Midbrain (tissue), 1 donor: ENCODE measurements at regions not wholly inside any gene's neighbourhood (a gene's known extent, or its start where the extent isn't known, plus 50 kb on each side); places are given as distances from the start of the nearest gene placed in this dataset.
"Not testable (repeated sequence)": the region's sequence is repeated elsewhere in the genome, so short reads cannot be mapped to it uniquely, and the experiment has no call there.

Experiments used
- DNase-seq: peaks from one replicate; lab custom pipeline; 2025; lab: John Stamatoyannopoulos, UW

GRCh38 chr3:187999821-188000220 lies 154.1 kb upstream of the LPP start:
- no peak for DNase-seq

- DNase-seq = no peak
These were observed 153.5 kb upstream of the LPP start for GRCh38 chr3:188000361-188000861.

- DNase-seq = no peak
These were observed 152.9 kb upstream of the LPP start for GRCh38 chr3:188001093-188001492.

GRCh38 chr3:188001926-188002325 lies 152.0 kb upstream of the LPP start:
- DNase-seq = no peak

- no peak for DNase-seq
These were observed 151.3 kb upstream of the LPP start for GRCh38 chr3:188002626-188003138.

GRCh38 chr3:188003188-188004171 lies 150.5 kb upstream of the LPP start:
- DNase-seq = no peak

GRCh38 chr3:188006726-188007393 lies 147.1 kb upstream of the LPP start:
- peak; percentile 48 for DNase-seq

GRCh38 chr3:188007897-188008296 lies 146.1 kb upstream of the LPP start:
- DNase-seq = no peak

- no peak for DNase-seq
These were observed 145.3 kb upstream of the LPP start for GRCh38 chr3:188008582-188009213.

GRCh38 chr3:188010478-188010877 lies 143.5 kb upstream of the LPP start:
- no peak for DNase-seq

GRCh38 chr3:188019727-188020126 lies 134.2 kb upstream of the LPP start:
- no peak for DNase-seq

- no peak for DNase-seq
These were observed 132.9 kb upstream of the LPP start for GRCh38 chr3:188021041-188021440.

- DNase-seq = no peak
These were observed 132.4 kb upstream of the LPP start for GRCh38 chr3:188021502-188022040.

- DNase-seq = not testable (repeated sequence)
These were observed 131.1 kb upstream of the LPP start for GRCh38 chr3:188022902-188023301.

GRCh38 chr3:188025555-188025954 lies 128.4 kb upstream of the LPP start:
- no peak for DNase-seq

GRCh38 chr3:188026191-188026968 lies 127.6 kb upstream of the LPP start:
- no peak for DNase-seq

GRCh38 chr3:188031121-188031520 lies 122.8 kb upstream of the LPP start:
- no peak for DNase-seq

GRCh38 chr3:188034989-188035388 lies 119.0 kb upstream of the LPP start:
- DNase-seq = no peak

GRCh38 chr3:188036375-188037194 lies 117.4 kb upstream of the LPP start:
- DNase-seq = no peak

GRCh38 chr3:188037195-188037718 lies 116.7 kb upstream of the LPP start:
- no peak for DNase-seq
